Hematopoietic multipotent progenitor cell treated with erythropoietin and hydrocortisone succinate and interleukin-3 and kit ligand, for 8 days (in vitro differentiated cells): ENCODE measurements at regions not wholly inside any gene's neighbourhood (a gene's known extent, or its start where the extent isn't known, plus 50 kb on each side); places are given as distances from the start of the nearest gene placed in this dataset.
"Not testable (repeated sequence)": the region's sequence is repeated elsewhere in the genome, so short reads cannot be mapped to it uniquely, and the experiment has no call there.

ENCODE experiments used
- DNase-seq: peaks from one replicate; pipeline ENCODE4 v3.0.0-alpha.2; 2015

DNA sequence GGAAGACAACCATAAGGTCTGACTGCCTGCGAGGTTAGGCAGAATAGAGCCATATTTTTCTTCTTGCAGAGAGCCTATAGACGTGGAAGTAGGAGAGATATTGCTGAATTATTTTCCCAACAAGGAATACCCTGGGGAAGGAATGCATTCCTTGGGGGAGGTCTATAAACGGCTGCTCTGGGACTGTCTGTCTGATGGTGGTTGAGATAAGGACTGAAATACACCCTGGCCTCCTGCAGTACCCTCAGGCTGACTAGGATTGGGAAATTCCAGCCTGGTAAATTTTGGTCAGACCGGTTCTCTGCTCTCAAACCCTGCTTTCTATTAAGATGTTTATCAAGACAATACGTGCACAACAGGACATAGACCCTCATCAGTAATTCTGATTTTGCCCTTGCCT is 617.5 kb upstream of the GRIN3A start:
- no peak for DNase-seq

DNA sequence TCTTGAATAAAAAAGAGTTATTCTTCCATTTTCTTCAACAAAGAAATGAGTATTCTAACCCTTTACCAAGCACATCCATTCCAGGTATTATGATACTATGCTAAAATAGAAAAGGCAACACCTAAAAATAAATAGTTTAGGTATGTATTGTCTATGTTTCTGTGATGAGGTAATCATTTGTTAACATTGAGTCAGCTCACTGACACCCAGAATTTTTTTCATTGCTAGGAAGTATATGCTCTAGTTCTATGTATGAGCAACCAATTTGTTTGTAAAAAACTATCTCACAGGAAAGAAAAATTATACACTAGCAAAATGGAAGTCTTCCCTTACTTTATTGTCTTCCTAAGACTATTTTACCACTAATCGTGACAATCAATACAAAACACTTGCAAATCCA is 615.6 kb upstream of the GRIN3A start:
- DNase-seq, result no peak

DNA sequence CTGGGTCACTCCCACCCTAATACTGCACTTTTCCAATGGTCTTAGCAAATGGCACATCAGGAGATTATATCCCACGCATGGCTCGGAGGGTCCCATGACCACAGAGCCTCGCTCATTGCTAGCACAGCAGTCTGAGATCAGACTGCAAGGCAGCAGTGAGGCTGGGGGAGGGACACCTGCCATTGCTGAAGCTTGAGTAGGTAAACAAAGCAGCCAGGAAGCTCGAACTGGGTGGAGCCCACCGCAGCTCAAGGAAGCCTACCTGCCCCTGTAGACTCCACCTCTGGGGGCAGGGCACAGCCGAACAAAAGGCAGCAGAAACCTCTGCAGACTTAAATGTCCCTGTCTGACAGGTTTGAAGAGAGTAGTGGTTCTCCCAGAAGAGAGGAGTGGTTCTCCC is 599.0 kb upstream of the GRIN3A start:
- DNase-seq, result not testable (repeated sequence)

DNA sequence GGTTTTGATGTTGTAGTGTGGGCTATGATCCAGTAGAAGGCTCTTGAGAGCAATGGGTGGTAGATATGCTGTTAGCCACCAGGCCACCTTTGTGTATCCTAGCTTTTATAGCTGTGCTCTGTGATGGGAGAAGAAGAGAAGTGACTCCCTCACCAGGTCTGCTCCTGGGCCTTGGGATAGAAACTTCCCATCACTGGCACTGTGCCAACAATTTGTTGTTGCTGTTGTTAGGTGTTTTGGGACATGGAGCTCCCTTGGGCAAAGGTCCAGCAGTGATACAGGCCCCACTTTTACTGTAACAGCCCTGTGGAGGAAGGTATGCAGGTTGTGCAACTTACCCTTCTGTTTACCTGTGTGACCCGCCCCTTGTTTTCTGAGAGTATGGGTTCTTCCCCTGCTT is 570.9 kb upstream of the GRIN3A start:
- no peak for DNase-seq

DNA sequence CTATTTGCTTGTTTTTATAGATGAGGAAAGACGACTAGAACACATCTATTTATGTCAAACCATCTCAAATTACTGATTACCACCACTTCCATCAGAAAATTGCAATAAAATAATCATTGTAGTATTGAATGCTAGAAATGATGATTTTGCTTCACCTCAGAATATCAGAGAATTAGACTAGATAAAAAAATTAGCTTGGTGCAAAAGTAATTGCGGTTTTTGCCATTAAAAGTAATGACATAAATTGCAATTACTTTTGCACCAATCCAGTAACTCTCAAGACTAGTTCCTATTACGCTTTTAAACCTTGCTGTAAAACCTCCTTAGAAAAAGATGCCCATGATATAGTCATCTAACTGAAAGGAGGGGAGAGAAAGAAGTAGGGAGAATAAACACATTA is 556.7 kb upstream of the GRIN3A start:
- DNase-seq, result no peak

DNA sequence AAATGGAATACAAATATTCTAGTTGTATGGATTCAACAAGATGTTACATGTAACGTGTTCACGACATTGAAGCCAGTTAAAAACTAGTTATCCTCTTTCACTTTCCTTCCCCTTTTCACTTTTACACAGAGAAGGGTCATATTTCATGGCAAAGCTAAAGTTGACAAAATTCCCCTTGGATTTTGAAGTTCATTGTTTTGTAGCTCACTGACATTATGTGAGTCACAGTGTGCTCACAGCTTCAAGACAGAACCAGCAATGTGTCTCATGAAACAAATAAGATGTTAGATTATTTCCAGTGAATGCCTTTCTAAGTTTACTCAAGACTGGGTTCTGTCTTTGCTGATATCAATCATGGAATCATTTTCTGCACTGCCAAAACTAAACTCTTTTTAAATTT is 535.5 kb upstream of the GRIN3A start:
- no peak for DNase-seq

DNA sequence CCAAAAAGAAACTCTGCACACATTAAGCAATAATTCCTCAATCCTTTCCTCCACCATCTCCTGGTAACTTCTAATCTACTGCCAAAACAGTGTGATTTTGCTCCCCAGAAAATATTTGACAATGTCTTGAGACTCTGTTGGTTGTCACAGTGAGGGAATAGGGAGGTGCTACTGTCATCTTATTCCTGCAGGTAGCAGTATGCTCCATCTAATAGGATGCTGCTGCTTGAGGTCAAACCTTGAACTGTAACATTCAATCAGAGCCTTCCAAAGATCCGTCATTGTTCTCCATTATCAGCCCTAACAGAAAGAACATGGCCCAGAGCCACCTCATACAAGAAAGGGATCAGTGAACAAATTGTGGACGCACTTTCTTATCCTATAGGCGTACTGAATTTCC is 514.7 kb upstream of the GRIN3A start:
- DNase-seq, result no peak

DNA sequence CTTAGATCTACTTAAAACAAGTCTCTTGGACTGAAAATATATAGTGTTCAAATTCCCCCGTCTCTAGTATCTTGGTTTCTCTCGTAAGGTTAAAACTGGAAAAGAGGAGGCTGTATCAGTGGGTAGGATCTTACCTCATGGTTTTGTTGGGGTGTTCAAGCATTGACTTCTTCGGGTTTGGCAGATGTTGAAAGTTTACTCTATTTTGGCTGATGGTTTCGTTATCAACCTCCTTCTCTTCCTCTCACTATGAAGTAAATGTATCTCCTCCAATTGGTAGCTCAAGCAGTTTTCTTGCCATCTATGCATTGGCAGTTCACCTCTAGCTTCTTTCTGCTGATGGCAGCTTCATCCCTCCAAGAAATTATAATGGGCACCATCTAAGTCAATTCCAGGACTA is 506.5 kb upstream of the GRIN3A start:
- no peak for DNase-seq

DNA sequence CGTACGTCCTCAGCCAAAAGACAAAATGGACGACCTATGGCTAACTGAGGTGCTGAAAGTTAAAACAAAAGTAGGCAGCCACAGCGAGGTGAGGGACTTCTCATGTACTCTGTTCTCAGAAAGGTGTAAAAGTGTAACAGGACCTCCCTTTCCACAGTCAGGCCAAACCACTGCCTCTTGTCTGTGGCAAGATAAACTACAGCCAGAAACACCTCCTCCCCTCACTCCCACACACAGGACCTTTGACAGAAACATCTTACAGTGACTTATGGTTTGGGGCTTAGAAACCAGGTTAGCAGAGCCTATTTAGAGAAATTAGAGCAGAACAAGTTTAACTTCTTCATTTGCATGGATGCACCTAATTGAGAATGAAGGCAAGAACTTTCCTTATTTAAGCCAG is 499.1 kb upstream of the GRIN3A start:
- no peak for DNase-seq

DNA sequence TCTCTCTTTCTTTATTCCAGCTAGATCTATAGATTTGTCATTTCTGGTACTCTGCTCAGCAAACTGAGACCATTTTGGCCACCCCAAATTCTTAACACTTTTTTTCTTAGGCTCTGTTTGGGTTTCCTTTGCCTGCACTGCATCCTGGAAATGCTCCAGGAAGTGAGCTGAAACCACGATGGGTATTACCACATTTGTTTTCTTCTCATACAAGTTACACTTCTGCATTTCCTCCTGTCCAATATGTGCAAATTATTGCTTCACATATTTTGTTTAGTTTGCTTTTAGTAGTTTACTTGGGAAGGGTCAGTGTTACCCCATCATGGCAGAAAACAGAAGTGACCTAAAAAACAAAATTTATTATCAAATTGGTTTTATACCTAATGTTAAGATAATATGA is 498.6 kb upstream of the GRIN3A start:
- no peak for DNase-seq

DNA sequence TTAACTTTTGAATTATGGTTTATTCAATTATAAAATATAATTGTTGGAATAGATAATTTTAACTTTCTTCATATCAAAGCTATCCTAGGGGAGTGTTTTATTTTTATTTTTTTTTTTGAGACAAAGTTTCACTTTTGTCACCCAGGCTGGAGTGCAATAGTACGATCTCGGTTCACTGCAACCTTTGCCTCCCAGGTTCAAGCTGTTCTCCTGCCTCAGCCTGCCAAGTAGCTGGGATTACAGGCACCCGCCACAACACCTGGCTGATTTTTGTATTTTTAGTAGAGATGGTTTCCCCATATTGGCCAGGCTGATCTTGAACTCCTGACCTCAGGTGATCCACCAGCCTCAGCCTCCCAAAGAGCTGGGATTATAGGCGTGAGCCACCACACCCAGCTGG is 489.0 kb upstream of the GRIN3A start:
- not testable (repeated sequence) for DNase-seq

DNA sequence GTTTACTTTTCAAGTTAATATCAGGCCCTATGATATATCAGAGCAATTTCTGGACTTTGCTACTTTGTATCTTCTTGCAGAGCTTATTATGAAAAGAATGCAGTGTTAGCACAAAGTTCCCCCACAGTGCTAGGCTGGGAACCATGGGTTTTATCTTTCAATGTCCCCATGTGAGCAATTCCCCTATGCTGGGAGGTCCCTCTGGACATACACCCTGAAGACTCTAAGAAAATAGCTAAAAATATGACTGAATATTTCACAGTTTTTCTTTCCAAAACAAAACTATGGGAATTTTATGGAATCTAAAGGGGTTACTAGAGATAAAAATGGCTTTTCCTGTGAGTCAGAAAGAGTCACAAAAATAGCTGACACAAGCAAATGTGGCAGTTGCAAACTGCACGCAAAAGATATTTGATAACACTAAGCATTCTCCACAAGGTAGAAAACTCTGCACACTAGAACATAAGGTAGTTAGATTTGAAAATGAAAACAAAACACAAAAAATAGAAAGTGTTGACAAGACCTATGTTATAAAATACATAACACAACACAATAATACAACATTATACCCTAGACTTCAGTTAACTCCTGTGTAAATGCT is 487.5 kb upstream of the GRIN3A start:
- no peak for DNase-seq

DNA sequence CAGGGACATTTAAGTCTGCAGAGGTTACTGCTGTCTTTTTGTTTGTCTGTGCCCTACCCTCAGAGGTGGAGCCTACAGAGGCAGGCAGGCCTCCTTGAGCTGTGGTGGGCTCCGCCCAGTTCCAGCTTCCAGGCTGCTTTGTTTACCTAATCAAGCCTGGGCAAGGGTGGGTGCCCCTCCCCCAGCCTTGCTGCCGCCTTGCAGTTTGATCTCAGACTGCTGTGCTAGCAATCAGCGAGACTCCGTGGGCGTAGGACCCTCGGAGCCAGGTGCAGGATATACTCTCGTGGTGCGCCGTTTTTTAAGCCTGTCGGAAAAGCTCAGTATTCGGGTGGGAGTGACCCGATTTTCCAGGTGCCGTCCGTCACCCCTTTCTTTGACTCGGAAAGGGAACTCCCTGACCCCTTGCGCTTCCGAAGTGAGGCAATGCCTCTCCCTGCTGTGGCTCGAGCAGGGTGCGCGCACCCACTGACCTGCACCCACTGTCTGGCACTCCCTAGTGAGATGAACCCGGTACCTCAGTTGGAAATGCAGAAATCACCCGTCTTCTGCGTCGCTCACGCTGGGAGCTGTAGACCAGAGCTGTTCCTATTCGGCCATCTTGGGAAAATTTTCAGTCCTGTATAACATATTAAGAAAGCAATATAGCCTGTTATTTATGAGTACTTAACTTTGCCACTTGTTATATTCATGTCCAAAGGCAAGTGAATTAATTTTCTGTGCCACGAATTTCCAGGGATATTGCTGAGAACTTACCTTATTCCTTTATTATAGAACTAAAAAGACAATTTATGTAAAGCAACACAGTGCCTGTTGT is 485.1 kb upstream of the GRIN3A start:
- DNase-seq, result not testable (repeated sequence)

DNA sequence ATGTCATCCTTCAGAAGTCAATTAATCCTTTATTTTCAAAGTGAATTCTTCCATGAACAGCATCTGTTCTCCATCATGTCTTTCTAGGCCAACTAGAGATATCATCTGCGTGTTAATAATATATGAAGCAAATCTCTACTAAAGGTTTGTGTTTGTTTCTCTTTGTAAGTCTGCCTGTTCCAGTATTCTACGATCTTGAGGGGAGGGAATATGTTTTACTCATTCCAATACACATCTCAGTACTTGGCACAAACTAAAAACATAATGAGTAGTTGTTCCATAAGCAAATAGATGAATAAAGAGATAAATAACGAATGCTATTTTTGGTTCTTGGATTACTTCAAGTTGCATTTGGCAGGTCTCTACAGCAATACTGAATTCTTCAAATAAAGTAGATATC is 470.7 kb upstream of the GRIN3A start:
- no peak for DNase-seq

DNA sequence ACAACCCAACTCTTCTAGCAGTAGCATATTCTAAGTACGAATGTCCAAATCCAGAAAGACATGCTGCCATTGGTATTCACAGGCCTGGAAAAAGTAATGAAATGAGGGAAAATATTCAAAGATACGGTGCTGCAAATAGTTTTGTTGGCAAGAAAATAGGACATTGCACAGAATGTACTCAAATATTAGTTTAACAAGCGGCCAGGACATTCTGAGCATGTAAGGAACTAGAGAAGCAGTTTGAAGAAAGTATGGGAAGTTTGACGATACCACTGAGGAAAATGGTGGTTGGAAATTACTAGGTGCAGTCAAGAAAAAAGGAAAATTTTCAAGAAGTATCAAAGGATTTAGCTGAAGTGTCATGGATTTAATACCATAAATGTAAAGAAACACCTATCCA is 468.0 kb upstream of the GRIN3A start:
- no peak for DNase-seq

DNA sequence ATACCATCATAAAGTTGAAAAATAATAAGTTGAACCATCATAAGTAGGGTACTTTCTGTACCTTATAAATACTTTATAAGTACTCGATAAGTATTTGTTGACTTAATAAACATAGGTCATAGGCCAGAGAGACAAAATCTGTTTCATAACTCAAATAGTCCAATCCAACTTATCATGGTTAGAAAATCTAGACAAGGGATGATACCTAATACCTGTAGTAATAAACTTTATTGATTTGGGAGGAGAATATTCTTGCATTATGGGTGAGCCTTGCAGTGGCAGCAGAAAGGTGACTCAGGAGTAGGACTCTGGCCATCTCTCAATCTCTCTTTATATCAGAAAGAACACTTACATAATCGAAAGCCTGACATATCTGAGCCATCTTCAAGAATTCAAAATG is 466.8 kb upstream of the GRIN3A start:
- no peak for DNase-seq

DNA sequence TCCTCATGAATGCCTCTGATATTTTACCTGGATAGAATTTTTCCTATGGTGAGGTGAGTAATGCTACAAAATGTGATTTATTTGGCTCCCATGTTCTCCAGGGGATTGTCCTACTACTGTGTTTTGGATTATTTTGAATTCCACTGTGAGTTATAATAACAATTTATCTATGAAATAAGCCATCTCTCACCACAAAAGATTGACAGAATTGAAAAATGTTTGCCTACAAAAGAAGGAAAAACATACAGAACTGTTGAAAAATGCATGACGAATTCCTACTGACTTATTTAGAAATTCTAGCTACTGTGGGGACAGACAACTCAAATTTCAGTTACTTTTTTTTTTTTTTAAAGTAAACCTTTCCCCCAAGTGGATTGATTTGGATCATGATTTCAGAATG is 463.7 kb upstream of the GRIN3A start:
- DNase-seq, result no peak

DNA sequence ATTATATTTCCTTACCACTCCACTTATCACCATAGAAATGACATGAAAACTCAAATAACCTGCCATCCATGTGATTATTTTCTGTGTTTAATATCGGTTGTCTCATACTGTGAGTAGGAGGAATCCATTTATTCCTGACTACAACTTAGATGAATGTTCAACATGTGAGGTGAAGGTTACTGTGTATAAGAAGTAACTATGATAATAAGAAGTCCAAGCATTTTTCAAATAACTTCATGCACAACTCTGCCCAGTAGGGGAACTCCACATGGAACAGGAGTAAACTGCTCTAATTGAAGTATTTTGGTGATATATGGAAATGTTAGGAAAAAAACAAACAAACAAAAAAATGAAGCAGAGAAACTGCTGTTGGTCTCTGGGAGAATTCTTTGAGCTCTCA is 447.5 kb upstream of the GRIN3A start:
- no peak for DNase-seq

DNA sequence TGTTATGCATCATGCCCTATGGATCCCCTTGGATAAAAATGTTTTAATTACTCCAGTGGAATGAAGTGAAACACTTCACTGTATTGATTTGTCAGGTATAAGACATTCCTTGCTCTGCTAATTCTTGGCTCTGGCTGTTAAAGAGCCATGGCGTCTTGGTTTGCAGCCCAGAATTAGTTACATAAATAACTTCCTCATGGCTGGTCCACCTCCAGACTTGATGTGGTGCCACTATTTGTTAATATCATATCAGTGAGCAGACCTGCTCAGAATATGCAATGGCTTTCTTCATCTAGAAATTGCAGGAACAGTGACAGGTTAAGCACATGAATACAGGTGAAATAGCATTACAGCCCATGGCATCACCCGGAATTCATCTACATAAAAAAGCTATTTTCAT is 446.9 kb upstream of the GRIN3A start:
- DNase-seq, result no peak

DNA sequence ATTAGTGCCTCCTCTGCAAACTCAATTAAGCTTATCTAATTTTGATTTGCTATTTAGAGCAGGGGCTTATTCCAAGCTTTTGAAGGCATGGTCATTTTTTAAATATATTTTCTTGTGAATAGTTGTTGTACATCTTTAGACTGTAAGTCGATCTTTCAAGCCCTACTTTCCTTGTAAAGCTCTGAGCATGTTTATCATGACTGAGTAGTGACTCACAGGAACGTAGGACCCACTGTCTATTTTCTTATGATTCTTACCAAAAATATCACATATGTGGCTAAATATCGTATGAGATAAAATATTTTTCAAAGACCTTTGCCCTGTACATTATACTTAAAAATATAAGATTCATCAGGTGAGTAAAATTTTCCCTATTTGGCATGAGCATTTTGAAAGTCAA is 440.4 kb upstream of the GRIN3A start:
- DNase-seq, result no peak

DNA sequence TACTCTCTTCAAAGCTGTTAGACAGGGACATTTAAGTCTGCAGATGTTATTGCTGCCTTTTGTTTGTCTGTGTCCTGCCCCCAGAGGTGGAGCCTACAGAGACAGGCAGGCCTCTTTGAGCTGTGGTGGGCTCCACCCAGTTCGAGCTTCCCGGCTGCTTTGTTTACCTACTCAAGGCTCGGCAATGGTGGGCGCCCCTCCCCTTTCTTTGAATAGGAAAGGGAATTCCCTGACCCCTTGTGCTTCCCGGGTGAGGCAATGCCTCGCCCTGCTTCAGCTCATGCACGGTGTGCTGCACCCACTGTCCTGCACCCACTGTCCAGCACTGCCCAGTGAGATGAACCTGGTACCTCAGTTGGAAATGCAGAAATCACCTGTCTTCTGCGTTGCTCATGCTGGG is 435.8 kb upstream of the GRIN3A start:
- DNase-seq, result not testable (repeated sequence)

DNA sequence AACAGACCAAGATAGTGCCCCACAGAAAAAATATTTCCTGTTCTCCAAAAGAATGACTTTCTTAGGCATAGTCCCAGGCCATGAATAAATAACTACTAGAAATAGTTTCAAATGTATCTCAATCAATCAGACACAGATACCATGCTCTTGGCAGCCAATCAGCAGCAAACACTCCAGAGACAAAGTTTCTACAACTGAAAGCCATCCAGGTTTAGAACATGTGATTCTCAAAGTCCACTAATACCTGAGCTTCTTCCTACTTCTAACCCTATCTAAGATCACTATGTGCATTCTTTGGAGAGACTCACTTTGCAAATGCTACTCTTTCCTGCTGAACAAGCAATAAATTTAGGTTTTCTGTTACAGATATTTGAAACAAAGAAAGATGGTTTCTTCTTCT is 425.8 kb upstream of the GRIN3A start:
- no peak for DNase-seq

DNA sequence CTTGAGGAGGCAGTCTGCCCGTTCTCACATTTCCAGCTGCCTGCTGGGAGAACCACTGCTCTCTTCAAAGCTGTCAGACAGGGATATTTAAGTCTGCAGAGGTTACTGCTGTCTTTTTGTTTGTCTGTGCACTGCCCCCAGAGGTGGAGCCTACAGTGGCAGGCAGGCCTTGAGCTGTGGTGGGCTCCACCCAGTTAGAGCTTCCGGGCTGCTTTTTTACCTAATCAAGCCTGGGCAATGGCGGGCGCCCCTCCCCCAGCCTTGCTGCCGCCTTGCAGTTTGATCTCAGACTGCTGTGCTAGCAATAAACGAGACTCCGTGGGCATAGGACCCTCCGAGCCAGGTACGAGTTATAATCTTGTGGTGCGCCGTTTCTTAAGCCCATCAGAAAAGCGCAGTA is 414.6 kb upstream of the GRIN3A start:
- not testable (repeated sequence) for DNase-seq

DNA sequence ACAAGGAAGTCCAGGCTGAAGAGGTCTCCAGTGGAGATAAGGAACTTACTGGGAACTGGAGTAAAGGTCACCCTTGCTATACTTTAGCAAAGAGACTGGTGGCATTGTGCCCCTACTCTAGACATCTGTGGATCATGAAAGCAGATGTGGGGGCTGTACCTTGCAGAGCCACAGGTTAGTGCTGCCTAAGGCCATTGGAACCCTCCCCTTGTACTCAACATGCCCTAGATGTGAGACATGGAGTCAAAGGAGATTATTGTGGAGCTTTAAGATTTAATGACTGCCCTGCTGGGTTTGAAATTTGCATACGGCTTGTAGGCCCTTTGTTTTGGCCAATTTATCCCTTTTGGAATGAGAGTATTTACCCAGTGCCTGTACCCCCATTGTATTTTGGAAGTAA is 397.3 kb upstream of the GRIN3A start:
- no peak for DNase-seq

DNA sequence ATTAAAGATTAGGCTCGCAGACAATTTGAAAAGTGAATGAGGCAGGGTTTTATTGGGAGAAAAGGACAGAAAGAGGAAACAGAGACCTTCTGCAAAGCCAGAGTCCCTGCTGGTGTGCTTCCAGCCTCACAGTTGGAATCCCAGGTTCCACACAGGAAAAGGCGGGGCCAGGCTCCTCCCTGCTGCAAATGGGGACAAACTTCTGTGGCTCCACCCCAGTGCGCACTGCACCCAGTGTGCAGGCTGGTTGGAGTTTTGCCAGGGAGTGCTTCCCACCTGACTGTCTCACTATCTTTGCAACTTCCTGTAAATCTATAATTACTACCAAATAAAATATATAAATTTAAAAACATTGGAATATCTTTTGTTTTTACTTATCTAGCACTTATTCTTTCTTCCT is 386.0 kb upstream of the GRIN3A start:
- DNase-seq, result no peak
